HEK293 (cell line): ENCODE measurements at regions not wholly inside any gene's neighbourhood (a gene's known extent, or its start where the extent isn't known, plus 50 kb on each side); places are given as distances from the start of the nearest gene placed in this dataset.

ENCODE experiments used
- WT1 ChIP-seq: fragments of 450-650 bp; formaldehyde crosslinking; IDR thresholded peaks from 2 replicates; pipeline ENCODE4 v1.5.1; 2016; ENCODE audit warnings: missing biosample characterization, missing genetic modification characterization
- ZFP41 ChIP-seq: fragments of 450-650 bp; formaldehyde crosslinking; IDR thresholded peaks from 2 replicates; pipeline ENCODE4 v1.5.1; 2016; ENCODE audit warnings: missing biosample characterization, missing genetic modification characterization, borderline replicate concordance
- ZNF211 ChIP-seq: fragments of 450-650 bp; formaldehyde crosslinking; IDR thresholded peaks from 2 replicates; pipeline ENCODE4 v1.5.1; 2016; ENCODE audit warnings: low read depth, missing biosample characterization, missing genetic modification characterization
- ZNF26 ChIP-seq: fragments of 450-650 bp; formaldehyde crosslinking; IDR thresholded peaks from 2 replicates; pipeline ENCODE4 v1.5.1; 2016; ENCODE audit warnings: missing biosample characterization, missing genetic modification characterization
- ZNF518A ChIP-seq: fragments of 450-650 bp; formaldehyde crosslinking; conservative IDR thresholded peaks from 2 replicates; pipeline ENCODE4 v1.5.1; 2016; ENCODE audit warnings: low read depth, missing biosample characterization, missing genetic modification characterization
- ZNF600 ChIP-seq: fragments of 450-650 bp; formaldehyde crosslinking; IDR thresholded peaks from 2 replicates; pipeline ENCODE4 v1.5.1; 2016; ENCODE audit warnings: missing biosample characterization, missing genetic modification characterization
- ZNF626 ChIP-seq: fragments of 450-650 bp; sonication (Bioruptor Pico); formaldehyde crosslinking; IDR thresholded peaks from 2 replicates; pipeline ENCODE4 v1.5.1; 2018; ENCODE audit warnings: missing biosample characterization, missing genetic modification characterization, inconsistent platforms
- ZNF785 ChIP-seq: fragments of 450-650 bp; formaldehyde crosslinking; IDR thresholded peaks from 2 replicates; pipeline ENCODE4 v1.5.1; 2016; ENCODE audit warnings: missing biosample characterization, missing genetic modification characterization

- no peak for TF ChIP-seq ZNF26 (tag by site-specific recombination)
- TF ChIP-seq ZNF626, result no peak
- TF ChIP-seq ZNF518A (tag by site-specific recombination), result no peak
- no peak for TF ChIP-seq ZNF211
- TF ChIP-seq ZFP41 (tag by site-specific recombination), result no peak
- TF ChIP-seq ZNF785 (tag by site-specific recombination), result no peak
- TF ChIP-seq ZNF600, result no peak
- TF ChIP-seq WT1, result no peak
- TF ChIP-seq, all 188 proteins: peak for 0
Measured at GRCh38 chr1:116463730-116464129, 90.7 kb downstream of the ATP1A1 start (continued).
